ENCODE measurements at regions not wholly inside any gene's neighbourhood (a gene's known extent, or its start where the extent isn't known, plus 50 kb on each side); places are given as distances from the start of the nearest gene placed in this dataset.

GRCh38 chr9:91066856-91067255, 265.2 kb downstream of the SYK start:
- DNase-seq (ENCODE audit: low read depth in 2 of 2): no peak

GRCh38 chr9:91067306-91067860, 265.8 kb downstream of the SYK start:
- no peak for DNase-seq (ENCODE audit: low read depth in 2 of 2)

- peak in 1 of 2 donors; percentile 89 for DNase-seq (ENCODE audit: low read depth in 2 of 2)
Measured at GRCh38 chr9:91071184-91071990, 269.8 kb downstream of the SYK start.

GRCh38 chr9:91073049-91073810, 271.6 kb downstream of the SYK start:
- DNase-seq (ENCODE audit: low read depth in 2 of 2): no peak

- DNase-seq (ENCODE audit: low read depth in 2 of 2): no peak
Measured at GRCh38 chr9:91073811-91074771, 272.5 kb downstream of the SYK start.

GRCh38 chr9:91074866-91075265, 273.2 kb downstream of the SYK start:
- no peak for DNase-seq (ENCODE audit: low read depth in 2 of 2)

GRCh38 chr9:91075279-91075678, 273.7 kb downstream of the SYK start:
- DNase-seq (ENCODE audit: low read depth in 2 of 2): no peak

GRCh38 chr9:91077624-91078368, 276.2 kb downstream of the SYK start:
- no peak for DNase-seq (ENCODE audit: low read depth in 2 of 2)

- no peak for DNase-seq (ENCODE audit: low read depth in 2 of 2)
Measured at GRCh38 chr9:91078369-91078695, 276.7 kb downstream of the SYK start.

GRCh38 chr9:91082731-91083130, 279.0 kb downstream of the AUH start:
- DNase-seq (ENCODE audit: low read depth in 2 of 2): no peak

- no peak for DNase-seq (ENCODE audit: low read depth in 2 of 2)
Measured at GRCh38 chr9:91084896-91085516, 276.7 kb downstream of the AUH start.

GRCh38 chr9:91085517-91086291, 276.0 kb downstream of the AUH start:
- no peak for DNase-seq (ENCODE audit: low read depth in 2 of 2)

GRCh38 chr9:91086657-91087461, 274.9 kb downstream of the AUH start:
- DNase-seq (ENCODE audit: low read depth in 2 of 2): no peak

- no peak for DNase-seq (ENCODE audit: low read depth in 2 of 2)
Measured at GRCh38 chr9:91087462-91087759, 274.3 kb downstream of the AUH start.

GRCh38 chr9:91089405-91090129, 272.2 kb downstream of the AUH start:
- peak; percentile 66 to 68 for DNase-seq (ENCODE audit: low read depth in 2 of 2)

- DNase-seq (ENCODE audit: low read depth in 2 of 2): no peak
Measured at GRCh38 chr9:91090130-91090410, 271.6 kb downstream of the AUH start.

- DNase-seq (ENCODE audit: low read depth in 2 of 2): no peak
Measured at GRCh38 chr9:91092214-91092613, 269.5 kb downstream of the AUH start.

- no peak for DNase-seq (ENCODE audit: low read depth in 2 of 2)
Measured at GRCh38 chr9:91094324-91095088, 267.2 kb downstream of the AUH start.

Measured in lung microvascular endothelial cell (primary cell).